Fibroblast of skin of right biceps (primary cell): ENCODE measurements at regions not wholly inside any gene's neighbourhood (a gene's known extent, or its start where the extent isn't known, plus 50 kb on each side); places are given as distances from the start of the nearest gene placed in this dataset.
"Not testable (repeated sequence)": the region's sequence is repeated elsewhere in the genome, so short reads cannot be mapped to it uniquely, and the experiment has no call there.

Experiments
- DNase-seq: peaks from one replicate; pipeline ENCODE4 v3.0.0-alpha.2; 2013

DNA sequence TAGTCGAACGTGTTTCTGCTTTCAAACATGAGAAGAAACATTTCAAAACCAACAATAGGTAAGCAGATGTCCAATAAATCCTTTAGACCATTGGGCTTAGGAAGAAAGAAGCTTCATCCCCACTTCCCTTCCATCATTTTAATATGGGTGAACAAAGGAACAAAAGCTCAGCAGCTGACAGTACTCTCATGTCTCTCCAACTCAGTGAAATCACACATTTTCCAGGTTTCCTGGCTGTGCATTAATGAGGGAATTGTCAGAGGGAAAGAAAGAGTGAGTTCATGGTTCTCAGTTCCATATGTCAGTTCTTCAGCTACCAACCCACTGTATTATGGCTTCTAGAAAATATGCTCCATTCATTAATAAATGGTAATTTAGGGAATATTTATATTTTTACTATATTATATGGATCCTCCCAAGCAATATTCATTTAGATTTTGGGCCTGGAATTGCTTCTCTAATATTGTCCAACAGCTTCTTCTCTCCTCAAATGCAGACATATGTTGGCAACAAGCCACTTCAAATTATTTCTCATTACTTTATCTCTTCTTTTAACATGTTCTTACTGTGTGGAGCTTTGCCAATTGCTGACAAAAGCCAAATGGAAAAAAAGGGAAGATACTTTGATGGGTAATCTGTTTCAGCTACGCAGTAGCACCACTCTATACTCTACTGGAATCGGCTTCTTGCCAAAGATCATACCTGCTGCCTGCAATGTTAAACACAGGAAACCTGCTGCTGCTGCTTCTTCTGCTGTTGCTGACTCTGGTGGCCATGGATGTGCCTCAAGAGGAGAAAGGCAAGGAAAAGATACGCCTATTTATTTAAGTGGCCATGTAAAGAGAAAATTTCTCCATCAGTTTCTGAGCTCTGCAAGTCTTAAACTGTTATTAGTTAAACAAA is 1757.6 kb downstream of the ARAP2 start:
- no peak for DNase-seq

DNA sequence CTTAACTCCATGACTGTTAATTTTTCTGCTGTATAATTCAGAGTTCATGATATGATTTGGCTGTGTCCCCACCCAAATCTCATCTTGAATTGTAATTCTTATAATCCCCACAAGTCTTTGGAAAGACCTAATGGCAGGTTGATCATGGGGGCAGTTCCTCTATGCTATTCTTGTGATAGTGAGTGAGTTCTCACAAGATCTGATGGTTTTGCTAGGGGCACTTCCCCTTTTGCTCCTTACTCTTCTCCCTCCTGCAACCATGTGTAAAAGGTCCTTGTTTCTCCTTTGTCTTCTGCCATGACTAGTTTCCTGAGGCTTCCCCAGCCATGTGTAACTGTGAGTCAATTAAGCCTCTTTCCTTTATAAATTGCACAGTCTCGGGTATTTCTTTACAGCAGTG is 1751.9 kb downstream of the ARAP2 start:
- no peak for DNase-seq

DNA sequence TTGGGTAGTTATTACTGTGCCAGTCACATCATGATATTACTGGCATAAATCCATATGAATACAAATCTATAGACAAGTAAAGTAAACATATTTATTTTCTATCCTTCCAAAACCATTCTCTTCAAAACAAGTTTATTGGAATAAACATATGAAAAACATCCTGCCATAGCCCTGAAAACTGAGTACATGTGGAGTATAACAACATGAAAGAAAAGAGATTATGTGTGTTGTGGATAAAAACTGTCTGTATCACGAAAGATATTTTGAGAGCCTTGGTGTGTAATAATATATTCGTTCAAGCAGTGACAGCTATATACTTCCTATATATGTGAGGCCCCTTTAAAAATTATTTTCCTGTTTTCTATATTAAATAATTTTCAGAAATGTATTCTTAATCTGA is 1742.2 kb downstream of the ARAP2 start:
- DNase-seq, result no peak

DNA sequence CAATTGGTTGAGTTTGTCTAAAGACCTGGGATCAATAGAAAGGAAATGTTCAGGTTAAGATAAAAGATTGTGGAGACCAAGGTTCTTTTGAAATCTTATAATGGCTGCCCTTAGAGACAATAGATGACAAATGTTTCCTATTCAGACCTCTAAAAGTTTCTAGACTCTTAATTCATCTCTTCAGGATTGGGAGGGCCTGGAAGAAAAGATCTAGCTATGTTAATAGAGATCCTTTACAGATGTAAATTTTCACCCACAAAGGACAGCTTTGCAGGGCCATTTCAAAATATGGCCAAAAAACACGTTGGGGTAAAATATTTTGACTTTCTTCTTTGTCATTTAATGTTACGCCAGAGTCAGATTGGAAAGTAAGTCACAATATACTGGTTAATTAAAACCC is 1739.6 kb downstream of the ARAP2 start:
- not testable (repeated sequence) for DNase-seq

GRCh38 chr4:34506511-34507092 is 1737.7 kb downstream of the ARAP2 start:
- DNase-seq, result not testable (repeated sequence)

- no peak for DNase-seq
Measured at GRCh38 chr4:34512616-34513015, 1731.7 kb downstream of the ARAP2 start.

GRCh38 chr4:34516524-34516923 is 1727.8 kb downstream of the ARAP2 start:
- no peak for DNase-seq

DNA sequence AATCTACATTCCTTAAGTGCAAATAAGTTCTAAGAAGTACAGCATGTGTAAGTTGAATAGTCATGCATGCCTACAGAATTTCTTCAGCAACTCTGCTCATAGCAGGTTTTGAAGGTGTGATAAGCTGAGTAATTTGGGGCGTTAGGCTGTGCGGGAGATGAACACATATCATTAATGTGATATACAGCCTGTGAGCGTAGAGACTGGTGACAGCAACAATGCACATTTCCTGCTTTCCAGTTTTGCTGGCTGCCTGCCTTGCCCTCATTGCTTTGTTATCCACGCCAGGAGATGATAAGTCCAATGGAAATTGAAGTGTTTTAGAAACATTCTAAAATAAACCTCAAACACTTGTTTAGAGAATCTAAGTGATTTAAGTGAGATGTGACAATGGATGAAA is 1709.4 kb downstream of the ARAP2 start:
- peak; percentile 27 for DNase-seq

DNA sequence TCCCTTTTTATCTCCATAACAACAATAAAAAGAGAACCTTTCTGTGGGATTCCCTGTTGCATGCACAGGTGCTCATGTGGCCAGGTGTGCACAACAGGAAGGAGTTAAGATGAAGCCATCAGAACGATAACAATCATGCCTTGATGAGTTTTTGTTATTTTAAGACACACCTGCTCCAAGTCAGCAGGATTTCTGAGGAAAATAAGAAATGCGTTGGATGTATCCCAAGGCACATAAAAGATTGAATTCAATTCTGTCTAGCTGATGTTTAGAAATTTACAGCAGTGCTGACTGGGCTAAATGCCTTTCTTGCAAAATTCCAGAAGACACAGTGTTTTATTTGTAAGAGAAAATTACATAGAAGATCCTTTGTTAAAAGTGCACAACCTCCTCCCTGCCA is 1678.2 kb downstream of the ARAP2 start:
- DNase-seq, result no peak

- no peak for DNase-seq
Measured at GRCh38 chr4:34572026-34572425, 1672.3 kb downstream of the ARAP2 start.

- DNase-seq, result no peak
Measured at GRCh38 chr4:34615315-34615714, 1629.0 kb downstream of the ARAP2 start.

DNA sequence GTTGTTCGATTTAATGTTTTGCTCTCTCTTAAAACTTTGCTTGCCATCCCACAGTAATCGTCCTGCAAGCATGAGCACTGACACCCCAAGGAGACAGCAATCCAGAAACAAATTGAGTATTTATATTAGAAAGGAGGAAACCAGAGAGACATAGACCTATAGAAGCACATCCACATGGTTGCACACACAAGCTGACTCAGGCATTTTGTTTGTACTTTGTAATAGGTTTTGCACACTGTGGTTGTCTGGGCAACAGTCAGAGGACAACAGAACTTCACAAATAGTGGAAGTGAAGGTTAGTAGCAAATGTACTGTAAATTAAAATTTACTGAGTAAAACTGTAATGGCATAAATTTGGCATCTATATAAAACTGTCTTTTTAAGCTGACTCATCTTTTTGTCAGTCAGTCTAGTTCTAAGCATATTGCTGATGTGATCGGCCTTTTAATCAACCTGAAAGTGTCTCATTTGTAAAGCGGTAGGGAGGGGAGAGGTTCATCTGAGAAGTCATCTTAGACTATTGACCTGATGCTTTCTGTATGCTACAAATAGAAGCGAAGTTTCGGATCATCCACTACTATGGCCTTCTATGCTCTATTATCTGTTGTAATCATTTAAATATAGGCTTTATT is 1624.7 kb downstream of the ARAP2 start:
- peak; percentile 48 for DNase-seq

DNA sequence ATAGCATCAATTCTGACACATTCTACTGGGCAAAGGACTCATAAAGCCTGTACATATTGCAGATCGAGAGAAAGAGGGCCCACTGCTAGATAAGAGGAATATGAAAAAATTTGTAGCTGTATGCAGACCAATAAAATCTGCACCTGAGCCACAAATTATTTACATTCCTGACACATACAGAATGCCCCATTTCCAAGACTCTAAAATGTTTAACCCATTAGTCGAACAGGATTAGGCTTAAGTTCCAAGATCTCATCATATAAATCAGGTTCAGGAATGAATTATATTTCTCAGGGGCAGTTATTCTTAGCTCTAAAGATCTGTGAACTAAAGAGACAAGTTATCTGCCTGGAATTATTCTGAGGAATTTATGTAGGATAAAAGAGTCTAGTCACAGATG is 1615.8 kb downstream of the ARAP2 start:
- no peak for DNase-seq

- no peak for DNase-seq
Measured at GRCh38 chr4:34629451-34629850, 1614.9 kb downstream of the ARAP2 start.

DNA sequence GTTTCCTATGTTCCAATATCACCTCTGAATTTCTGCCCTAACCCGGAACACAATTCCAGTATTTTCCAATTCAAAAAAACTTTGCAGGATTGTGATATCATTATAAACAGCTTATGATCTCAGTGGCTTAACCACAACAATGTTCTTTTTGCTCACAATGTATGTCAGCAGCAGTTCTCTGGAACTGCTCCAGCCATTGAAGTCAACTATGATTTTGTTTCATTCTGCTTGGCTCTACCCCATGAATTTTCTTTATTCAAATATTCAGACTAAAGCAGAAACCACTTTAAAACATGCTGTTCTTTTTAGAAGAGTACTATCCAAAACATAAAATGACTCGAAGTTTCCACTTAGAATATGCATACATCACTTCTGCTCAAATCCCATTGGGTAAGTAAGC is 1611.1 kb downstream of the ARAP2 start:
- peak; percentile 21 for DNase-seq

DNA sequence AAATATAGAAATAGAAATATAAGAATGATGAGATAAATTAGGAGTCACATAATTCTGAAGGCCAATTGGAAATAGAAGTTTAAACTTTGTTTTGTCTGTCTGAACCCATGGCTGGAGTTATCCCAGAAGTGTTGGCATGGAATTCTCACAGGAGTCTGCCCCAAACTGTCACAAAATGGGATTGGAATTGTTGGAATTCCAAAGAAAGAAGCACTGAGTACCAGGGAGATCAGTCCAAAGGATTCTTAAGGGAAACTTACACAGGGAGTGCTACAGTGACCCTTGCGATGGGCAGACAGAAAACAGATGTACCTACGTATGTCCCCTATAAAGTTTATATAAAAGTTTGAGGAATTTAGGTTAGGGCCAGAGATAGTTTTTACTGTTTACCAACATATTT is 1607.7 kb downstream of the ARAP2 start:
- no peak for DNase-seq

GRCh38 chr4:34643476-34643875 is 1600.8 kb downstream of the ARAP2 start:
- DNase-seq, result peak; percentile 3

- peak; percentile 62 for DNase-seq
Measured at GRCh38 chr4:34644579-34645115, 1599.7 kb downstream of the ARAP2 start.

- no peak for DNase-seq
Measured at GRCh38 chr4:34649716-34650115, 1594.6 kb downstream of the ARAP2 start.

DNA sequence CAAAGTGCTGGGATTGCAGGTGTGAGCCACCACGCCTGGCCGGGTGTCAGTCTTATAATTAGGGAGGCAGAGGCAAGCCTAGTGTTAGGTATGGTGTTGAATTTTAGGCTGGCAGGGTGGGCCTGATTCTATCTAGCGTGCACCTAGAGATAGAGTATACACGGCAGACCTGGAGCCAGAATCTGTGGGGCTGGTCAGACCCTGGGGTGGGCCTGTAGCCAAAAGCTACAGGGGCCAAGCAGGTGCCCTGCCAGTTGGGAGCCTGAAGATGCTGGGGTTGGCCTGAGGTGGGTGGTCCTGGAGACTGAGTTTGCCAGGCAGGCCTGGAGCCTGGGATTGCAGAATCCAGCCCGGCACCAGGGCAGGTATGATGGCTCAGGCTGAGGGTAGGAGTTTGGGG is 1580.3 kb downstream of the ARAP2 start:
- DNase-seq, result no peak

GRCh38 chr4:34676400-34676799 is 1567.9 kb downstream of the ARAP2 start:
- no peak for DNase-seq

DNA sequence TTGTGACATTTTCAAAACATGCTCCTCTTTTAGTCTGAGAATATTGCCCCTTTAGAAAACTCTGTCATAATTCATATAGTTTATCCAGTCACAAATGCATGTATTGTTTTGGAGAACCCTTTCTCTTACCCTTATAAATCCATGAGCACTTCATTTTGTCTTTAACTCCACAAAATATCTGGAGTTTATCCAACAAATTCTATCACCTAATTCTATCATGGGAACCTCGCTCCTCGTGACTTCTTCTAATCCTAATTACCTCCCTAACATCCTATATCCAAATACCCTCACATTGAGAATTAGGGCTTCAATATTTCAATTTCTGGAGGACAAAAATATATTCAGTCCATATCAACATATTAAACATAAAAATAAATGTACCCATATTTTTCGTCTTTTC is 1565.9 kb downstream of the ARAP2 start:
- no peak for DNase-seq

GRCh38 chr4:34679228-34679627 is 1565.1 kb downstream of the ARAP2 start:
- no peak for DNase-seq

GRCh38 chr4:34709564-34709963 is 1534.8 kb downstream of the ARAP2 start:
- DNase-seq, result no peak
